K562 (cell line): ENCODE measurements at regions not wholly inside any gene's neighbourhood (a gene's known extent, or its start where the extent isn't known, plus 50 kb on each side); places are given as distances from the start of the nearest gene placed in this dataset.
A peak's percentile ranks its signal among the peaks of the same experiment; 100 is the strongest.

Experiments
- ATAC-seq: fragments of 200-7000 bp; cut with Tn5 transposase; 3 replicates; pipeline ENCODE4 v1.9.1; 2020; ENCODE audit warnings: moderate library complexity
- BruUV-seq: library from RNA; stranded (reverse); fragments of 400-500 nt; replicated peaks from 2 replicates; lab custom pipeline; 2021; lab: Mats Ljungman, UMichigan
- CTCF ChIA-PET: fragments of 300-600 bp; formaldehyde crosslinking; extraction: SDS; loops from one replicate; lab custom pipeline; 2021; ENCODE audit warnings: low intra/inter-chr PET ratio; lab: Yijun Ruan, JAX
- POLR2A ChIA-PET: fragments of 300-600, 350-650 bp; sonication (Branson Sonifier 250); formaldehyde crosslinking; extraction: SDS; loops from one replicate; lab custom pipeline; 2021; ENCODE audit warnings: antibody characterized with exemption, inconsistent platforms; lab: Yijun Ruan, JAX
- DNase-seq, 4 experiments: peaks; one replicate each; pipeline versions ENCODE4 v3.0.0 to v3.0.0-alpha.2; 2011 to 2018; ENCODE audit warnings: low spot score in 3 of 4, mixed read lengths in 3 of 4; ENCODE audit errors: extremely low read depth in 1 of 4
- FAIRE-seq: peaks from 2 replicates; lab custom pipeline; 2011; peaks lifted over from hg19 to GRCh38; lab: Jason Lieb, UNC
- H2AFZ ChIP-seq: 2 replicates; pipeline ENCODE4 v1.6.0; 2011; ENCODE audit warnings: low read depth, low read length, control low read depth, inconsistent platforms
- H3K27ac ChIP-seq: fragments of 200-600 bp; 3 replicates; pipeline ENCODE4 v1.8.0; 2011; ENCODE audit warnings: low read depth, mild to moderate bottlenecking, control low read depth, inconsistent platforms, low read length, moderate library complexity, mixed read lengths; ENCODE audit errors: extremely low read depth
- H3K27me3 ChIP-seq, 2 experiments: fragments of 300-600 bp in 1 of 2; 2 replicates in 1 of 2; 3 replicates in 1 of 2; pipeline versions ENCODE4 v1.6.0 to v1.8.0; 2011; ENCODE audit warnings: inconsistent platforms in 2 of 2, low read length in 2 of 2, mild to moderate bottlenecking in 1 of 2, mixed read lengths in 1 of 2, moderate library complexity in 1 of 2; ENCODE audit not compliant: control insufficient read depth in 2 of 2, insufficient read depth in 2 of 2
- H3K36me3 ChIP-seq: fragments of 300-600 bp; 3 replicates; pipeline ENCODE4 v1.8.0; 2011; ENCODE audit warnings: mild to moderate bottlenecking, low read length, inconsistent platforms; ENCODE audit not compliant: control insufficient read depth, insufficient read depth
- H3K4me1 ChIP-seq, 2 experiments: fragments of 200-600 bp in 1 of 2; replicated peaks in 1 of 2; 2 replicates in 1 of 2; 3 replicates in 1 of 2; pipeline versions ENCODE4 v1.5.1 to v1.8.0; 2011; ENCODE audit warnings: inconsistent platforms in 2 of 2, low read length in 2 of 2, mild to moderate bottlenecking in 1 of 2, mixed read lengths in 1 of 2, moderate library complexity in 1 of 2; ENCODE audit not compliant: control insufficient read depth in 2 of 2, insufficient read depth in 2 of 2
- H3K4me2 ChIP-seq: 2 replicates; pipeline ENCODE4 v1.6.1; 2011; ENCODE audit warnings: low read length, control low read depth, inconsistent platforms, mixed read lengths; ENCODE audit not compliant: insufficient read depth
- H3K4me3 ChIP-seq: fragments of 200-600 bp; sonication (generic), shearing (Covaris generic); 2 replicates; pipeline ENCODE4 v1.5.1; 2016; ENCODE audit warnings: control low read depth, inconsistent platforms
- H3K79me2 ChIP-seq: fragments of 200-600 bp; 3 replicates; pipeline ENCODE4 v1.8.0; 2011; ENCODE audit warnings: low read length, inconsistent platforms; ENCODE audit not compliant: control insufficient read depth, insufficient read depth
- H3K9ac ChIP-seq, 2 experiments: 2 replicates each; pipeline versions ENCODE4 v1.6.0 to v1.6.1; 2011; ENCODE audit warnings: low read depth in 2 of 2, low read length in 2 of 2, control low read depth in 1 of 2, inconsistent platforms in 1 of 2, mild to moderate bottlenecking in 1 of 2, mixed read lengths in 1 of 2; ENCODE audit not compliant: insufficient read depth in 1 of 2
- H3K9me1 ChIP-seq: one replicate; pipeline ENCODE4 v1.6.0; 2011; ENCODE audit warnings: inconsistent platforms, mild to moderate bottlenecking, low read length, moderate library complexity; ENCODE audit not compliant: control insufficient read depth, insufficient read depth
- H3K9me3 ChIP-seq: replicated peaks from 2 replicates; pipeline ENCODE4 v1.5.1; 2011; ENCODE audit warnings: low read depth, low read length, inconsistent platforms; ENCODE audit not compliant: control insufficient read depth, insufficient read depth
- H4K20me1 ChIP-seq: replicated peaks from 2 replicates; pipeline ENCODE4 v1.6.1; 2011; ENCODE audit warnings: low read length, inconsistent platforms, mixed read lengths; ENCODE audit not compliant: control insufficient read depth, insufficient read depth
- AFF4 ChIP-seq: sonication (generic); formaldehyde crosslinking; IDR thresholded peaks from 2 replicates; pipeline ENCODE4 v1.8.0; 2023; ENCODE audit warnings: mild to moderate bottlenecking, missing genetic modification reagents
- ATF3 ChIP-seq, 2 experiments: fragments of 450-650 bp in 1 of 2; sonication (generic) in 1 of 2; formaldehyde crosslinking in 1 of 2; IDR thresholded peaks in 1 of 2; conservative IDR thresholded peaks in 1 of 2; 2 replicates each; pipeline versions ENCODE4 v1.6.1 to v1.8.1; 2016 to 2023; ENCODE audit warnings: mild to moderate bottlenecking in 2 of 2, moderate library complexity in 2 of 2, inconsistent platforms in 1 of 2, missing genetic modification reagents in 1 of 2
- MEF2A ChIP-seq: IDR thresholded peaks from 2 replicates; pipeline ENCODE4 v1.6.1; 2011; ENCODE audit warnings: low read depth, mild to moderate bottlenecking, low read length, moderate library complexity; ENCODE audit not compliant: control insufficient read depth
- OTX1 ChIP-seq: fragments of 450-650 bp; formaldehyde crosslinking; IDR thresholded peaks from 2 replicates; pipeline ENCODE4 v1.4.0; 2022; ENCODE audit warnings: mild to moderate bottlenecking
- PHB ChIP-seq: fragments of 250-450 bp; sonication (Bioruptor Pico); IDR thresholded peaks from 2 replicates; pipeline ENCODE4 v1.5.0; 2021
- THRAP3 ChIP-seq: fragments of 450-650 bp; IDR thresholded peaks from 2 replicates; pipeline ENCODE4 v1.6.1; 2016; ENCODE audit warnings: mild to moderate bottlenecking, inconsistent platforms, borderline replicate concordance
- YY1 ChIP-seq, 3 experiments: IDR thresholded peaks; 2 replicates each; pipeline ENCODE4 v1.6.1; 2011; ENCODE audit warnings: low read length in 2 of 3, mild to moderate bottlenecking in 2 of 3, moderate library complexity in 2 of 3, borderline replicate concordance in 1 of 3, control low read depth in 1 of 3, low read depth in 1 of 3; ENCODE audit not compliant: insufficient read depth in 3 of 3, insufficient replicate concordance in 2 of 3, control insufficient read depth in 1 of 3, insufficient read length in 1 of 3; ENCODE audit errors: extremely low read depth in 1 of 3
- WGBS: fragments of 100-300 bp; shearing (Covaris generic); methylation state at CpG from one replicate; pipeline ENCODE4 v1.1.6; 2016; ENCODE audit warnings: low coverage, mixed read lengths; ENCODE audit not compliant: insufficient coverage; ENCODE audit errors: missing lambda C conversion rate; 5-methylcytosine and 5-hydroxymethylcytosine counted together
- in situ Hi-C: fragments of 300-500 bp; cut with MboI; formaldehyde crosslinking; loops from 4 replicates; pipeline ENCODE4 v1.15.0; 2018; ENCODE audit warnings: inconsistent platforms, mixed read lengths
- intact Hi-C: fragments of 100-400 bp; cut with micrococcal nuclease; formaldehyde crosslinking; loops from 2 replicates; pipeline ENCODE4 v1.14.2; 2022

- TF ChIP-seq YY1 (IDR thresholded peaks at IDR 0.05; ENCODE audit: borderline replicate concordance in 1 of 3, control insufficient read depth in 1 of 3, extremely low read depth in 1 of 3, insufficient read depth in 3 of 3, insufficient read length in 1 of 3, insufficient replicate concordance in 2 of 3, low read depth in 1 of 3, low read length in 2 of 3), result no peak
- TF ChIP-seq PHB (CRISPR knock-in tag), result no peak
- TF ChIP-seq AFF4, result no peak
- TF ChIP-seq THRAP3, result no peak
- TF ChIP-seq MEF2A, result no peak
Measured at GRCh38 chr5:60143942-60144549, 250.5 kb upstream of the PDE4D start (continued).

GRCh38 chr5:60141119-60141518 lies 247.6 kb upstream of the PDE4D start:
- TF ChIP-seq ATF3 (IDR thresholded peaks at IDR 0.05) (peak; percentile 43; the same call in 1 of the 2 replicates), ATF3 (CRISPR knock-in tag; conservative IDR thresholded peaks at IDR 0.05) (no peak), OTX1 (CRISPR knock-in tag) (no peak)
- Histone ChIP-seq H3K36me3 (no peaks in the 10 kb centered on the region), H3K27ac (no peak overlapping the region), H3K79me2 (no peaks in the 10 kb centered on the region), H4K20me1 (no peaks in the 10 kb centered on the region), H3K9me1 (no peaks in the 10 kb centered on the region), H2AFZ (no peak overlapping the region), H3K4me2 (no peak overlapping the region), H3K4me1 (no peaks in the 10 kb centered on the region), H3K9me3 (no peaks in the 10 kb centered on the region), H3K9ac (no peak overlapping the region), H3K27me3 (no peaks in the 10 kb centered on the region), H3K4me3 (no peak overlapping the region)
- no peak for DNase-seq
- ChIA-PET POLR2A (no interaction called here), CTCF (no interaction called here)
- 0% methylated on average over 2 of the region's 2 CpGs for WGBS
- in situ Hi-C loops (no loop called here), intact Hi-C loops (no loop called here)
- no peak for FAIRE-seq
- no peak for ATAC-seq
- BruUV-seq, result no TSS peak
